ENCODE measurements at regions not wholly inside any gene's neighbourhood (a gene's known extent, or its start where the extent isn't known, plus 50 kb on each side); places are given as distances from the start of the nearest gene placed in this dataset.

GRCh38 chr6:156511570-156511969, 265.6 kb upstream of the ARID1B start:
- TF ChIP-seq CSRNP3 (CRISPR knock-in tag; IDR thresholded peaks at IDR 0.05) (no peak), ARNTL (CRISPR knock-in tag; IDR thresholded peaks at IDR 0.05; ENCODE audit: borderline replicate concordance, low read depth) (no peak)

GRCh38 chr6:156511051-156511450, 266.1 kb upstream of the ARID1B start:
- TF ChIP-seq POU6F1 (CRISPR knock-in tag; IDR thresholded peaks at IDR 0.05; ENCODE audit: borderline replicate concordance, low read depth) (no peak), ZNF565 (CRISPR knock-in tag; conservative IDR thresholded peaks at IDR 0.05; ENCODE audit: low read depth) (no peak), CSDC2 (CRISPR knock-in tag; IDR thresholded peaks at IDR 0.05) (no peak), CREB5 (CRISPR knock-in tag; IDR thresholded peaks at IDR 0.05; ENCODE audit: low read depth) (no peak), TSHZ2 (CRISPR knock-in tag; IDR thresholded peaks at IDR 0.05) (no peak), ESRRG (CRISPR knock-in tag; IDR thresholded peaks at IDR 0.05) (no peak), RARB (CRISPR knock-in tag; IDR thresholded peaks at IDR 0.05) (no peak), OSR1 (CRISPR knock-in tag; IDR thresholded peaks at IDR 0.05) (no peak), GLIS3 (CRISPR knock-in tag; IDR thresholded peaks at IDR 0.05) (no peak), ZFP3 (CRISPR knock-in tag; IDR thresholded peaks at IDR 0.05) (no peak), ZNF70 (CRISPR knock-in tag; IDR thresholded peaks at IDR 0.05) (no peak), CSRNP3 (CRISPR knock-in tag; IDR thresholded peaks at IDR 0.05) (no peak), ISL1 (CRISPR knock-in tag; IDR thresholded peaks at IDR 0.05) (no peak), BACH2 (CRISPR knock-in tag; IDR thresholded peaks at IDR 0.05; ENCODE audit: borderline replicate concordance) (no peak), PATZ1 (CRISPR knock-in tag; IDR thresholded peaks at IDR 0.05; ENCODE audit: borderline replicate concordance) (no peak), ZNF8 (CRISPR knock-in tag; IDR thresholded peaks at IDR 0.05) (no peak), SNAI2 (CRISPR knock-in tag; IDR thresholded peaks at IDR 0.05) (no peak), TOX (CRISPR knock-in tag; IDR thresholded peaks at IDR 0.05; ENCODE audit: borderline replicate concordance) (no peak)
- ATAC-seq, result no peak

More at GRCh38 chr6:156511570-156511969, 265.6 kb upstream of the ARID1B start:
- ATAC-seq, result no peak

GRCh38 chr6:156510242-156510641, 266.9 kb upstream of the ARID1B start:
- ATAC-seq, result no peak

More at GRCh38 chr6:156510242-156510641, 266.9 kb upstream of the ARID1B start:
- TF ChIP-seq ZNF565 (CRISPR knock-in tag; conservative IDR thresholded peaks at IDR 0.05; ENCODE audit: low read depth) (no peak), CSRNP3 (CRISPR knock-in tag; IDR thresholded peaks at IDR 0.05) (no peak), PATZ1 (CRISPR knock-in tag; IDR thresholded peaks at IDR 0.05; ENCODE audit: borderline replicate concordance) (no peak), CREB5 (CRISPR knock-in tag; IDR thresholded peaks at IDR 0.05; ENCODE audit: low read depth) (no peak), RARB (CRISPR knock-in tag; IDR thresholded peaks at IDR 0.05) (no peak), ISL1 (CRISPR knock-in tag; IDR thresholded peaks at IDR 0.05) (no peak), CSDC2 (CRISPR knock-in tag; IDR thresholded peaks at IDR 0.05) (no peak)
